HG02642 (cell line): ENCODE measurements at regions not wholly inside any gene's neighbourhood (a gene's known extent, or its start where the extent isn't known, plus 50 kb on each side); places are given as distances from the start of the nearest gene placed in this dataset.

Experiments used
- ATAC-seq: cut with Tn5 transposase; IDR thresholded peaks from one replicate; pipeline ENCODE4 v1.9.1; 2021; ENCODE audit warnings: mild to moderate bottlenecking; ENCODE audit not compliant: unreplicated experiment, poor library complexity

DNA sequence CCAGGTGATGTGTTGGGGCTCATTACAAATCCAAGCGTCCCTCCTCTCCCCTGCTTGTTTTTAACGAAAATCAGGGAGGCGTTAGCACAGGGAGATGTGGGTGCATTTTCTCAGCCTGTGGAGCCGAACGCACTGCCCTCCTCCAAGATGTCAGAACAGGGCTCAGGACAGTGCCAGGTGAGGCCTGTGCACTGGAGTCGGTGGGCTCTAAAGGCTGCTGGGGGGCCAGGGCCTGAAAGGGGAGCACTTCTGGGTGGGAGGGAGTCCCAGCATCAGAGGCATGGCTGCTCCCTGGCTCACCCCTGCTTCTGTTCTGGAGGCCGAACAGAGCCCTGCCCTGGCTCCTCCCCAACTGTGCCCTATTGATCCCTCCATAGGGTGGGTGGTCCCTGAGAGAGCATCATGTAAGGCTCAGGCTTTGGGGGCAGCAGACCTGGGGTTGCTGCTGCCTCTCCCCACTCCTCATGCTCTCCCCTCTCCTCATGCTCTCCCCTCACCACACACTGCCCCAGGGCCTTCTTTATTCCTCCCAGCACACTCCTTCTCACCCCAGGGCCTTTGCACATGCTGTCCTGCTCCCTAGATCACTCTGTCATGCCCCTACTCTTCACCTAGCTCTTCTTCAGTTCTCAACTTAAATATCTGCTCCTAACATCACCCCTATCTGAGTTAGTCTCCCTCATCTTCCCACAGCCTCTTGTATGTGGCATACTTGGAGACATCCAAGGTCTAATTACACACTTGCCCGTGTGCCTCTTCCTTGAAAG, 725.2 kb downstream of the PTPRU start:
- no peak for ATAC-seq

DNA sequence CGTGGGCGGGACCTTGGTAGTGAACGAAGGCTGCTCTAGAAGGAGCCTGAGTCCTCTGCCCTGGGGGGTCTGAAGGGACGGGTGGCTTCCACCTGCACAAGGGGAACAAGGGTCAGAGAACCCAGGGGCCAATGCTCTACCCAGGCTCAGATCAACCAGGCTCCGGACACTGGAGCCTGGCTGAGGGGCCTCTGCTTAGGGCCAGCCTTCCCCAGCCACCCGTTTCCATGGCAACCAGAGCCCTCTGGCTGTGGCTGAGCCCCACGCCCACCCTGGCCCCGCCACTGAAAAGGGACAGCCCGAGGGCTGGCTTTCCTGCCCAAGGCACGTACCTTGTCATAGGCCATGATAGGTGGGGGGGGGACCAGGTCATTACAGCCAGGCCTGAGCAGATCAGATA, 724.6 kb downstream of the PTPRU start:
- no peak for ATAC-seq

GRCh38 chr1:29960156-29960755, 723.9 kb downstream of the PTPRU start:
- ATAC-seq, result no peak

DNA sequence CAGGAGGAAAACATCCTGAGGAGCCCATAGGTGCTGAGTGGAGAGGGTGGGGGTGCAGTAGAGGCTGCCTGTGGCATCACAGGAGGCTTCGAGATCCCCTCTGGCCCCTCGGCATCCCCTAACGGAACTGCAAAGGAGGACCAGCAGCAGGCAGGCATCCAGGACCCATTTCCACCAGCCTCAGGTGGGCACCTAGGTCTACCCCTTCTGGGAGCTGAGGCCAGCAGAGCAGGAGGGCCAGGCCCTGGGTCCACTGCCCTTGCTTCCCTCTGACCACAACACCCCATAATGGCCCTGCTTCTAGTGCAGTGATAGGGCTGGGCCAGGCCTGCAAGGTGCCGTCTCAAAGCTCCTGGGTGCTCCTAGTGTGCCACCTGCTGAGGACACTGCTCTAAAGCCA, 723.0 kb downstream of the PTPRU start:
- ATAC-seq, result no peak

DNA sequence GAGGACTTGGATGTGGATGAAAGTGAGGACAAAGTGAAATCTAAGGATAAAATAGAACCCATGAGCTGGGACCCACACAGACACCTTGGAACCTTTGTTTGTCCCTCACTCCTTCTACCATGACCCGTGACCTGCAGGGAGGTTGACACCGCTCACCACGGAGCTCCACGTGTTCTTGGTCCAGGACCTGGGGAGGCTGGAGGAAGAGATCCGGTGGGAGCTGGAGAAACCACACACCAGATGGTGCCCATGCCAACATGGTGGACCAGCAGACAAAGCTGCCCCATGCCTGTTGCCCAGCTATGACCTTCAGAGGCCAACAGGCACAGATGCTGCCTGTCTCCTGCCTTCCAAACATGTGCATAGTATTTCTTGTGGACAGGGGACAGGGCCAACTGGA, 721.9 kb downstream of the PTPRU start:
- no peak for ATAC-seq

DNA sequence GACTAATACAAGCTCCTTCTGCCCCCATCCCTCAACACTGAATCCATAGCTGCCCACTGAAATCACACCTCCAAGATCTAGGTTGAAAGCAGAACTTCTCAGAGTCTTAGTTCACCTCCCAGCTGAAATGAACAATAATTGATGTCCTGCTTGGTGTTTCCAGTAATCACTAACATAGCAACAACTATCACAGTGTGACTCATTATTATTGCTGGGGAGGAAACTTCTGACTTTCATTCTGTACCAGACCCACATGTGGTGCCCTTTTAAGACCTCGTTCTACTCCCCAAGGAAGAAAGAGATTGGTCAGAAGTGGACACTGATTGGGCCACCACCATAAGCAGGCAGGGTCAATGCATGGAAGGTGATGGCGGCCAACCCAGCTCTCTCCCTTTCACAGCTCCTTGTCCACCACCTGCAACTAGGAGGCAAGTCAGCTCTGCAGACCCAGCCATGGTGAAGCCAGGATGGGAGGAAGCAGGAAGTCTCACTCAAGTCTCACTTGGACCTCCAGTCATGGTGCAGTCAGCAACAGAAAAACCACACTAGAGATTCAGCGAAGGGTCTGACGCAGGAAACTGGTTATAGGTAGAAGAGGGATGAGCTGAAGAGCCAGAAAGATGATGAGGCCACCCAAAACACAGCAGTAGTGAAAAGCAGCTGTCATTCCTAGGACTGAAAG, 720.2 kb downstream of the PTPRU start:
- ATAC-seq, result no peak

GRCh38 chr1:29954591-29954990, 718.3 kb downstream of the PTPRU start:
- no peak for ATAC-seq

GRCh38 chr1:29953961-29954360, 717.6 kb downstream of the PTPRU start:
- no peak for ATAC-seq

DNA sequence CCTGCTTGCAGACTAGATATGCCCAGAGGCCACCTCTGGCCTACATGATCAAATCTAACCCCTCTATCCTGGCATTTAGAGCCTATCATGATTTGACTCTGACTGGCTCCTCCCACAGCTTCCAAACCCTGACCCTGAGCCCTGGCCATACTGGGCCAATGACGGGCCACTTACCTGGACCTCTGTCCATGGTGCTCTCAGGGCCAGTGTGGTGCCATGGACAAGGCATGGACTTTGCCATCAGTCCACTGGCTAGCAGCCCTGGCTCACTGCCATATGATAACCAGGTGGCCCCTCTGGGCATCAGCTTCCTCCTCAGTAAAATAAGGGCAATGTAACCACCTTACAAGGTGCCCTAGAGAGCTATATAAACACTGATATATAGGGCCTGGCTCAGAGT, 713.4 kb downstream of the PTPRU start:
- no peak for ATAC-seq

GRCh38 chr1:29948581-29948980, 712.3 kb downstream of the PTPRU start:
- ATAC-seq, result no peak

GRCh38 chr1:29946057-29946456, 709.7 kb downstream of the PTPRU start:
- no peak for ATAC-seq

DNA sequence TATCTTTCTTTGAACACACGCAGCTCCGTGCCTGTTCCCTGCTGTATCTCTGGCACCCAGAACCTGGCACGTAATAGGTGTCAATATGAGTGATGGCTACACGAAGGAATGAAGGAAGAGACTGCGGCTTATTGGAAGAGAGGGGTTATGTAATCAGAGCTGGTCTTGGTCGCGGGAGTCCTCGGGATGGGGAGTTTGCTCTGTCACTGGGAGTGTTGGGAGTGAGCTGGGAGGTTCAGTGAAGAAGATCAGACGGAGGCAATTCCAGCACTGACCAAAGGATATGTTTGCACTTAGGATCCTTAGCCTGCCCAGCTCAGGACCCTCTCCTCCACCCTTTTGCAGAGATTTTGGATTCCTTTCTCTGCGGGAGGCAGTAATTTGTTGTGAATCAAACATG, 709.1 kb downstream of the PTPRU start:
- ATAC-seq, result no peak

DNA sequence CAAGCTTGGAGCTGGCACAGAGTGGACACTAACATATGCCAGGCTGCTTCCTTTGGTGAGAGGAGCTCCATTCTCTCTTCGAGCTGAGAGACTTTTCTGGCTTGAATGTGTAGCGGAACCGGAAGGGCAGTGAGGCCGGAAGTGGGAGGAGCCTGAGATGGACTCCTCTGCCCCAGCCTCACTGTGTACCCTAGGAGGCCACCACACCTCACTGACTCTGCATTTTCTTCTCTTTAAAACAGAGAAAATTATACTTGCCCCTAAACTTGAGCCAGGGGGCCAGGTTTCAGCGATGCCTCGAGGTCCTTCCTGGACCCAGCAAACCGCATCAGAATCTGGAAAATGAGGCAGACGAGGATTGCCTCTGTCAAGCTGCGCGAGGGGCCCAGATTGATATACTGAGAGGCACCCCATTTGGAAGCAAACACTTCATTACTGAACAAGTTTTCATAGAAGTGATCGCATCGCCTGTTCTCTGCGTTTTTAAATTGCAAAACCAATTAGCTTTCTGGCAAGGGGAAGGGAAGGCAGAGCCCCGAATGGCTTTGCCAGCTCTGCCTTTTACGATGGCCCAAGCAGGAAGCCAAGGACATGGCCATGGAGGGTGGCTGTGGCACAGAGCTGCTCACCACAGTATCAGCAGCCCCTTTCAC, 708.1 kb downstream of the PTPRU start:
- no peak for ATAC-seq

DNA sequence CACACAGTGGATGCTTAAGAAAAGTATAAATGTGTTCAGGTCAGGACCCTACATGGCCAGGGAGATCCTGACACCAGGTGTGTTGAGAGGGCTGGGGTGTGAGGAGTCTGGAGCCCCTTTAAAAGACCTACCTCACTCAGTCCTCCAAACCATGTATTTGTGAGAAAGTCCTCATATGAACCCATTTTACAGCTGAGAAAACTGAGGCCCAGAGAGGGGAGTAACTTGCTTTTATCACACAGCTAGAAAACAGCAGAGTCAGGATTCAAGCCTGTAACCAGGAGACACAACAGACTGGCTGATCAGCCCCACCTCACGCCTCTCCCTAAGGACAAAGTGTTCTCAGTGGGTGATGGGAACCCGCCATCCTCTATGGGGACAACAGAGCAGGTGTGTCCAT, 706.7 kb downstream of the PTPRU start:
- no peak for ATAC-seq

GRCh38 chr1:29939079-29939478, 702.8 kb downstream of the PTPRU start:
- no peak for ATAC-seq

- ATAC-seq, result no peak
These were observed 701.0 kb downstream of the PTPRU start for GRCh38 chr1:29937356-29937755.

DNA sequence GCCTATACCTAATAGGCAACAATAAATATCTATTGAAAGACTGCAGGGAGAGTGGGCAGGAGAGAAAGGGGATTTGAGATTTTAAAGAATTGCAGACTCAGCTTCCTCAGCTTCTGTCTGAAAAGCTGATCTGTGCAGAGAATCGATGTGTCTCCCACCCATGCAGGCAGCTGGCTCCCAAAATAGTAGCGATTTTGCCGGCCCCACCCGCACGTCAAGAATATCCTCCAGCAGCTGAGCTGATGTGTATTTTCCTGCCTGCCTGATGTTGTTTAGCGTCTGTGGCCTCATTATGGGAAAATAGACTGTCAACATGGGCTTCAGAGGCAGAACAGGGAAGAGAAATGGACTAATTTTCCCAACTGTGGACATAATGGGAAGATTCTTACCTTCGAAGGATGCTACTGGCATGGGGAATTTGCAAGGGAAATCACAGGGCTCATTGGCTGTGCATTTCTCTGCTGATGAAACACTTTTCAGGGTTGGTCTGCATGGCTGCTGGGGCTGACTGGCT, 699.8 kb downstream of the PTPRU start:
- ATAC-seq, result no peak

DNA sequence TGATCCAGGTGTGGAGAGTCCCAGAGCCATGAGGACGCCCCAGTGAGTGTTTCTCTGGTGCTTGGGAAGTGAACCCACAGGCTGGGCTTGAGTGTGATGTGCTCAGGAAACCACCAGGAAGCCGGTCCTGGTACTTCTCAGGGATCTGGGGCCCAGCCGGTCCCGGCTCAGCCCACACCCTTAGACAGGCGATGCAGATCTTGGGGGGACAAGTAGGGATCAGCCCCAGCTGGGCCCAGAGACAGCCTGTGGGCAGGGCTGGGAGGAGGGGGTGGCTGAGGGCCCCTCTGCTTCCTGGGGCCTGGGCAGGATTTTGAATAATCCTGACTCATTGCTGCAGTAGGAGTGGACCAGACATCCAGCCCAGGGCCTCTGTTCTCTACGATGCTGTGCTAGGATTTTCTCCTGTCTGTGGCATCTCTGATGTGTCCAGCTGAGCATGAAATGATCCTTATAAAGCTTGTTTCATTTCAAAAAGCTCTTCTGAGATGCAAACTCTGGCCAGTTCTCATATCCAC, 698.0 kb downstream of the PTPRU start:
- no peak for ATAC-seq

- ATAC-seq, result no peak
These were observed 696.7 kb downstream of the PTPRU start for GRCh38 chr1:29933067-29933466.

- ATAC-seq, result no peak
These were observed 696.3 kb downstream of the PTPRU start for GRCh38 chr1:29932626-29933025.
